ENCODE measurements at regions not wholly inside any gene's neighbourhood (a gene's known extent, or its start where the extent isn't known, plus 50 kb on each side); places are given as distances from the start of the nearest gene placed in this dataset.

- DNase-seq (ENCODE audit: low spot score) = no peak
- no peak overlapping the region for H3K27ac ChIP-seq
- H3K36me3 ChIP-seq = no peaks in the 10 kb centered on the region
- no peaks in the 10 kb centered on the region for H3K27me3 ChIP-seq
- H3K9me3 ChIP-seq = no peaks in the 10 kb centered on the region
- TF ChIP-seq CTCF (IDR thresholded peaks at IDR 0.05) = no peak
- H3K4me3 ChIP-seq = no peak overlapping the region
- no peaks in the 10 kb centered on the region for H3K4me1 ChIP-seq
Observed at GRCh38 chr18:43917520-43917919, 640.2 kb upstream of the SYT4 start.

DNA sequence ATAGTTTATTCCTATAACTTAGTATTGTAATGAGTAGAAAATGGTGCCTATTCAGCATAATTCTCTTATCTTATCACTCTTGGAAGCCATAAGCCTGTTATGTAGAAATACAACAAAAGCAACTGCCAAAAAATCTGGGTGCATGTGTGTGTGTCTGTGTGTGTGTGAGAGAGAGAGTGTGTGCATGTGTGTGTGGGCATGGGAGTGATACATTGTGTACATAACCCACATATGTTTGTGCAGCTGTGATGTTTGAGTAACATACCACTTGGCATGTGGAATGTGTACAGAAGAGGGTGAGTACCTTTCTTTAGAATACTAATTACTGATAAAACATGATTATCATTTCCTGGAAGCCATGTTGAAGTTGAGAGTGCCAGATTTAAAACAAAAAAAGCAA is 642.3 kb upstream of the SYT4 start:
- Histone ChIP-seq H3K27ac (no peak overlapping the region), H3K4me3 (no peak overlapping the region), H3K36me3 (no peaks in the 10 kb centered on the region), H3K27me3 (no peaks in the 10 kb centered on the region), H3K9me3 (no peaks in the 10 kb centered on the region), H3K4me1 (no peaks in the 10 kb centered on the region)
- no peak for TF ChIP-seq CTCF (IDR thresholded peaks at IDR 0.05)
- DNase-seq (ENCODE audit: low spot score) = no peak

DNA sequence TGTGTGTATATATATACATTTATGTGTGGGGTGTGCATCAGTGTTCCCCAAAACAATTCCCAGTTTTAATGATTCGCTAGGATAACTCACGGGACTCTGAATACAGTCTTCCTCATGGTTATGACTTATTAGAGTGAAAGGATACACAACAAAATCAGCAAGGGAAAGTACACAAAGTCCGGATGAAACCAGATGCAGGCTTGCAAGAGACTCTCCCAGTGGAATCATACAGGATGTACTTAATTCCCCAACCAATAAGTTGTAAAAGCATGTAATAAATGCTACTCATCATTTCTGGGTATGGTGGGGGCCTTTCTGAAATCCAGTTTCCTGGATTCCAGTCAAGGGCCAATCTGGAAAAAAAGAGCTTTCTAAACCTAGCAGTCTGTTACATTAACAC is 654.1 kb upstream of the SYT4 start:
- H3K4me3 ChIP-seq = no peak overlapping the region
- H3K36me3 ChIP-seq = no peaks in the 10 kb centered on the region
- TF ChIP-seq CTCF (IDR thresholded peaks at IDR 0.05) = no peak
- DNase-seq (ENCODE audit: low spot score) = no peak
- no peaks in the 10 kb centered on the region for H3K4me1 ChIP-seq
- H3K9me3 ChIP-seq = no peaks in the 10 kb centered on the region
- no peaks in the 10 kb centered on the region for H3K27me3 ChIP-seq
- H3K27ac ChIP-seq = no peak overlapping the region

DNA sequence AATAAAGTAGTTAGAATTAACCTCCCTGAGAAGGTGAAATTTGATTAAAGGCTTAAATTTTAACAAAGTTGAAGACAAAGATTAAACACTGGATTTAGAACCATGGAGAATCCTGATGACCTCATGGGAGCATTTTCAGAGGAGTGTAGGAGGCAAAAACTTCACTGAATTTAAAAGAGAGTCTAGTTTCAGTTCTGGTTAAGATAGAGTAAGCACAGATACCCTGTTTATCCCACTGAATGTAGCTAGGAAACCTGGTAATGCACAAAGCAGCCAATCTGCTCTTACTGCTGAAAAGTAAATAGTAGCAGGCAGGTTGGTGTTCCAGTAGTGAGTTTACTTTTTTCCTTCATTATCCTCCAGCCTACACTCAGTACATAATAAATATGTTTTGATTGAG is 654.9 kb upstream of the SYT4 start:
- no peak for DNase-seq (ENCODE audit: low spot score)
- Histone ChIP-seq H3K27me3 (no peaks in the 10 kb centered on the region), H3K9me3 (no peaks in the 10 kb centered on the region), H3K36me3 (no peaks in the 10 kb centered on the region), H3K27ac (no peak overlapping the region), H3K4me3 (no peak overlapping the region), H3K4me1 (no peaks in the 10 kb centered on the region)
- no peak for TF ChIP-seq CTCF (IDR thresholded peaks at IDR 0.05)

- DNase-seq (ENCODE audit: low spot score) = no peak
- no peaks in the 10 kb centered on the region for H3K27me3 ChIP-seq
- no peaks in the 10 kb centered on the region for H3K4me1 ChIP-seq
- no peak for TF ChIP-seq CTCF (IDR thresholded peaks at IDR 0.05)
- no peaks in the 10 kb centered on the region for H3K9me3 ChIP-seq
- no peak overlapping the region for H3K27ac ChIP-seq
- no peak overlapping the region for H3K4me3 ChIP-seq
- no peaks in the 10 kb centered on the region for H3K36me3 ChIP-seq
Observed at GRCh38 chr18:43933177-43933576, 655.9 kb upstream of the SYT4 start.

- Histone ChIP-seq H3K36me3 (no peaks in the 10 kb centered on the region), H3K4me3 (no peak overlapping the region), H3K9me3 (no peaks in the 10 kb centered on the region), H3K4me1 (no peaks in the 10 kb centered on the region), H3K27me3 (no peaks in the 10 kb centered on the region), H3K27ac (no peak overlapping the region)
- no peak for TF ChIP-seq CTCF (IDR thresholded peaks at IDR 0.05)
- DNase-seq (ENCODE audit: low spot score) = no peak
Observed at GRCh38 chr18:43934322-43934721, 657.0 kb upstream of the SYT4 start.

Data from right atrium auricular region (tissue), 2 donors.